Loucy (cell line): ENCODE measurements at regions not wholly inside any gene's neighbourhood (a gene's known extent, or its start where the extent isn't known, plus 50 kb on each side); places are given as distances from the start of the nearest gene placed in this dataset.

ENCODE experiments used
- EZH2phosphoT487 ChIP-seq: fragments of 200-600 bp; IDR thresholded peaks from 2 replicates; pipeline ENCODE4 v1.6.1; 2018; ENCODE audit warnings: antibody characterized with exemption, mild to moderate bottlenecking, moderate library complexity, borderline replicate concordance
- TF ChIP-seq, protein P1 (sequence below): fragments of 200-600 bp; sonication (generic); conservative IDR thresholded peaks from 2 replicates; pipeline ENCODE4 v1.5.1; 2014; ENCODE audit warnings: mild to moderate bottlenecking, antibody characterized with exemption, low read length

DNA sequence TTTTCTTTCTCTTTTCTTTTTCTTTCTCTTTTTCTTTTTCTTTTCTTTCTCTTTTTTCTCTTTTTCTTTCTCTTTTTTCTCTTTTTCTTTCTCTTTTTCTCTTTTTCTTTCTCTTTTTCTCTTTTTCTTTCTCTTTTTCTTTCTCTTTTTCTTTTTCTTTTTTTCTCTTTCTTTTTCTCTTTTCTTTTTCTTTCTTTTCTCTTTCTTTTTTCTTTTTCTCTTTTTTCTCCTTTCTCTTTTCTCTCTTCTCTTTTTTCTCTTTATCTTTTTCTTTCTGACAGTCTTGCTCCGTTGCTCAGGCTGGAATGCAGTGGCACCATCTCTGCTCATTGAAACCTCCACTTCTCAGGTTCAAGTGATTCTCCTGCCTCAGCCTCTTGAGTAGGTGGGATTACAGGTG, 335.7 kb downstream of the SQOR start:
- TF ChIP-seq, protein P1, sequence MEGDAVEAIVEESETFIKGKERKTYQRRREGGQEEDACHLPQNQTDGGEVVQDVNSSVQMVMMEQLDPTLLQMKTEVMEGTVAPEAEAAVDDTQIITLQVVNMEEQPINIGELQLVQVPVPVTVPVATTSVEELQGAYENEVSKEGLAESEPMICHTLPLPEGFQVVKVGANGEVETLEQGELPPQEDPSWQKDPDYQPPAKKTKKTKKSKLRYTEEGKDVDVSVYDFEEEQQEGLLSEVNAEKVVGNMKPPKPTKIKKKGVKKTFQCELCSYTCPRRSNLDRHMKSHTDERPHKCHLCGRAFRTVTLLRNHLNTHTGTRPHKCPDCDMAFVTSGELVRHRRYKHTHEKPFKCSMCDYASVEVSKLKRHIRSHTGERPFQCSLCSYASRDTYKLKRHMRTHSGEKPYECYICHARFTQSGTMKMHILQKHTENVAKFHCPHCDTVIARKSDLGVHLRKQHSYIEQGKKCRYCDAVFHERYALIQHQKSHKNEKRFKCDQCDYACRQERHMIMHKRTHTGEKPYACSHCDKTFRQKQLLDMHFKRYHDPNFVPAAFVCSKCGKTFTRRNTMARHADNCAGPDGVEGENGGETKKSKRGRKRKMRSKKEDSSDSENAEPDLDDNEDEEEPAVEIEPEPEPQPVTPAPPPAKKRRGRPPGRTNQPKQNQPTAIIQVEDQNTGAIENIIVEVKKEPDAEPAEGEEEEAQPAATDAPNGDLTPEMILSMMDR, result no peak
- TF ChIP-seq EZH2phosphoT487, result no peak
